A673 (cell line): ENCODE measurements at regions not wholly inside any gene's neighbourhood (a gene's known extent, or its start where the extent isn't known, plus 50 kb on each side); places are given as distances from the start of the nearest gene placed in this dataset.

Experiments
- BruUV-seq: library from RNA; stranded (reverse); fragments of 400-500 nt; replicated peaks from 2 replicates; lab custom pipeline; 2021; lab: Mats Ljungman, UMichigan
- CTCF ChIA-PET: fragments of 300-600 bp; sonication (Branson Sonifier 250); formaldehyde crosslinking; loops from one replicate; lab custom pipeline; 2022; ENCODE audit warnings: antibody characterized with exemption; lab: Charles Lee
- POLR2A ChIA-PET: fragments of 300-600 bp; sonication (Branson Sonifier 250); formaldehyde crosslinking; loops from one replicate; lab custom pipeline; 2022; ENCODE audit warnings: antibody characterized with exemption; ENCODE audit not compliant: low non-redundant PET; lab: Charles Lee
- DNase-seq: peaks from one replicate; pipeline ENCODE4 v3.0.0-alpha.2; 2015; ENCODE audit warnings: low spot score
- H3K27ac ChIP-seq: fragments of 200-600 bp; sonication (generic); 2 replicates; pipeline ENCODE4 v1.5.1; 2016; ENCODE audit warnings: mixed run types, low read depth, mild to moderate bottlenecking, mixed read lengths, antibody characterized with exemption, low read length; ENCODE audit not compliant: poor library complexity, severe bottlenecking
- H3K27me3 ChIP-seq: fragments of 200-600 bp; sonication (generic); replicated peaks from 2 replicates; pipeline ENCODE4 v1.6.1; 2017; ENCODE audit warnings: mixed run types, low read depth, mild to moderate bottlenecking, mixed read lengths, antibody characterized with exemption, low read length; ENCODE audit not compliant: insufficient read depth, poor library complexity
- H3K36me3 ChIP-seq: fragments of 200-600 bp; sonication (generic); 2 replicates; pipeline ENCODE4 v1.6.1; 2016; ENCODE audit warnings: mixed run types, mild to moderate bottlenecking, mixed read lengths, antibody characterized with exemption, low read length; ENCODE audit not compliant: insufficient read depth, poor library complexity, severe bottlenecking
- H3K4me1 ChIP-seq: fragments of 200-600 bp; sonication (generic); 2 replicates; pipeline ENCODE4 v1.6.1; 2017; ENCODE audit warnings: mixed run types, mild to moderate bottlenecking, mixed read lengths, antibody characterized with exemption, low read length; ENCODE audit not compliant: insufficient read depth, poor library complexity, severe bottlenecking
- H3K4me3 ChIP-seq: fragments of 200-600 bp; sonication (generic); 2 replicates; pipeline ENCODE4 v1.5.1; 2016; ENCODE audit warnings: low read depth, mixed run types, mild to moderate bottlenecking, mixed read lengths, low read length; ENCODE audit not compliant: poor library complexity, severe bottlenecking
- H3K9me3 ChIP-seq: fragments of 200-600 bp; sonication (generic); 2 replicates; pipeline ENCODE4 v1.6.1; 2016; ENCODE audit warnings: mixed run types, low read depth, mild to moderate bottlenecking, mixed read lengths, antibody characterized with exemption, low read length; ENCODE audit not compliant: poor library complexity, severe bottlenecking
- EZH2 ChIP-seq: fragments of 200-600 bp; sonication (generic); IDR thresholded peaks from 2 replicates; pipeline ENCODE4 v1.6.1; 2017; ENCODE audit warnings: borderline replicate concordance, low read depth, mild to moderate bottlenecking, mixed read lengths, antibody characterized with exemption, low read length; ENCODE audit not compliant: poor library complexity, severe bottlenecking
- intact Hi-C: fragments of 100-400 bp; cut with micrococcal nuclease; formaldehyde crosslinking; loops from one replicate; pipeline ENCODE4 v1.10.0; 2022; ENCODE audit not compliant: unreplicated experiment
- TF ChIP-seq, protein P1 (sequence below): fragments of 300-800, 200-600 bp; sonication (generic); conservative IDR thresholded peaks from 2 replicates; pipeline ENCODE4 v1.5.1; 2017; ENCODE audit warnings: low read depth, mild to moderate bottlenecking, antibody characterized with exemption, low read length, moderate library complexity, mixed read lengths

DNA sequence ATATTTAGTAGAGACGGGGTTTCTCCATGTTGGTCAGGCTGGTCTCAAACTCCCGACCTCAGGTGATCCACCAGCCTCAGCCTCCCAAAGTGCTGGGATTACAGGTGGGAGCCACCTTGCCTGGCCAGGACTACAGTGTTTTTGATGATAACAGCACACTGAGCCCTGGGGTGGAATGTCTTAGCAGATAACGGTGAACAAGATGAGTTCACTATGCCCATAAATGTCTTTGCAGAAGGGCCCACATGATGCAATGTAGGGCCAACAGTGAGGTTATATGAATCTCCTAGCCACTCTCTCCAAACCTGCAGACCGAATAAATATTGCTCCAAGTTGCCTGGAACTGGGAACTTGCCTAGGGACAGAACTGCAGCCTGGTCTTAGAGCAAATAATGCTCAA lies 235.1 kb downstream of the COG6 start:
- ChIA-PET POLR2A (no interaction called here), CTCF (no interaction called here)
- DNase-seq = no peak
- H3K27ac ChIP-seq = no peak overlapping the region
- no peaks in the 10 kb centered on the region for H3K27me3 ChIP-seq
- peaks cover 12% of the 10 kb centered on the region for H3K4me1 ChIP-seq
- no TSS peak for BruUV-seq
- intact Hi-C loops = no loop called here
- no peaks in the 10 kb centered on the region for H3K9me3 ChIP-seq
- TF ChIP-seq, protein P1, sequence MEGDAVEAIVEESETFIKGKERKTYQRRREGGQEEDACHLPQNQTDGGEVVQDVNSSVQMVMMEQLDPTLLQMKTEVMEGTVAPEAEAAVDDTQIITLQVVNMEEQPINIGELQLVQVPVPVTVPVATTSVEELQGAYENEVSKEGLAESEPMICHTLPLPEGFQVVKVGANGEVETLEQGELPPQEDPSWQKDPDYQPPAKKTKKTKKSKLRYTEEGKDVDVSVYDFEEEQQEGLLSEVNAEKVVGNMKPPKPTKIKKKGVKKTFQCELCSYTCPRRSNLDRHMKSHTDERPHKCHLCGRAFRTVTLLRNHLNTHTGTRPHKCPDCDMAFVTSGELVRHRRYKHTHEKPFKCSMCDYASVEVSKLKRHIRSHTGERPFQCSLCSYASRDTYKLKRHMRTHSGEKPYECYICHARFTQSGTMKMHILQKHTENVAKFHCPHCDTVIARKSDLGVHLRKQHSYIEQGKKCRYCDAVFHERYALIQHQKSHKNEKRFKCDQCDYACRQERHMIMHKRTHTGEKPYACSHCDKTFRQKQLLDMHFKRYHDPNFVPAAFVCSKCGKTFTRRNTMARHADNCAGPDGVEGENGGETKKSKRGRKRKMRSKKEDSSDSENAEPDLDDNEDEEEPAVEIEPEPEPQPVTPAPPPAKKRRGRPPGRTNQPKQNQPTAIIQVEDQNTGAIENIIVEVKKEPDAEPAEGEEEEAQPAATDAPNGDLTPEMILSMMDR = no peak
- no peak for TF ChIP-seq EZH2
- no peak overlapping the region for H3K4me3 ChIP-seq
- no peaks in the 10 kb centered on the region for H3K36me3 ChIP-seq

DNA sequence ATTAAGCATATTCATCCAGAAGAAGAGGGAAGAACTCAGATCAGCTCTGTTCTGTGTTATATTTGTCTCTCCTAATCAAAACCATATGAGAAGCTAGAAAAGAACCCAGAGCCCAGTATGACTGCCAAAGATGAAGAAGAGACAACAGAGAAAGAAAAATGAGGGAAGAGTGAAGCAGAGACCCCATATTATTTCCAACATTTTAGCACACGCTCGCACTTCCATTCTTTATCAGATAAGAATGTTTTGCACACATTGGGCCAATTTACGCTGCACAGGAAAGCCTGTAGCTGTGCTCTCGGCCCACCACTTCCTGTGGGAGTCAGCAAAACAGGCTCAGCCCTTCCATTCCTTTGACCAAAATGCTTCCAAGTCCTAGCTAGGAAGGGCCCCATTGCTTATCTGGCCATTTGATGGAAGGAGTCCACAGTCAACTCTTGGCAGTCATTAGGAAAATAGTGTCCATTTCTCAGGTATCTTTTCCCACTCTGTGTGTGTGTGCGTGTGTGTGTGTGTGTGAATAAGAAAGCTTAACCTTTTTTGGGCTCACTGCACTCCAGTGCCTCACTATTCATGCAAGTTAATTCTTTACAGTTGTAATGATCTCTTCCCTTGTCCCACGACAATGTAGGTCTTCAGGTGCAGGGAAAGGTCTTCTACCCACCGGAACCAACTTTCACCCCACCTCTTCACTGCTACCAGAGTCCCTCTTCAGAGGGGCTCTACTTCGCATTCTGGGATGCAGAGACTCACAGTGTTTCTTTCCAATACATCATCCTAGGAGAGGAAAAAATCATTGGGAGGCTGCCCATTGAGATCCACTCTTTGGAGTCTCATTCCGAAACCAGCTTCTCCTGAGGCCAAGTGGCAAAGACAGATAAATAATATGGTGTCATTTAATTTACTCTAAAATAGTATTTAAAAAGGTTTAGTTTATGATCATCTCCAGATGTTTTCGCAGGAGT lies 237.5 kb downstream of the COG6 start:
- H3K4me3 ChIP-seq = no peak overlapping the region
- ChIA-PET CTCF (no interaction called here), POLR2A (no interaction called here)
- H3K9me3 ChIP-seq = no peaks in the 10 kb centered on the region
- peak; percentile 63 for DNase-seq
- peak overlapping the region; percentile 52 for H3K27ac ChIP-seq
- no TSS peak for BruUV-seq
- no peaks in the 10 kb centered on the region for H3K36me3 ChIP-seq
- H3K4me1 ChIP-seq = peaks cover 12% of the 10 kb centered on the region
- intact Hi-C loops = no loop called here
- TF ChIP-seq EZH2 = no peak
- TF ChIP-seq, protein P1 = no peak
- H3K27me3 ChIP-seq = no peaks in the 10 kb centered on the region

DNA sequence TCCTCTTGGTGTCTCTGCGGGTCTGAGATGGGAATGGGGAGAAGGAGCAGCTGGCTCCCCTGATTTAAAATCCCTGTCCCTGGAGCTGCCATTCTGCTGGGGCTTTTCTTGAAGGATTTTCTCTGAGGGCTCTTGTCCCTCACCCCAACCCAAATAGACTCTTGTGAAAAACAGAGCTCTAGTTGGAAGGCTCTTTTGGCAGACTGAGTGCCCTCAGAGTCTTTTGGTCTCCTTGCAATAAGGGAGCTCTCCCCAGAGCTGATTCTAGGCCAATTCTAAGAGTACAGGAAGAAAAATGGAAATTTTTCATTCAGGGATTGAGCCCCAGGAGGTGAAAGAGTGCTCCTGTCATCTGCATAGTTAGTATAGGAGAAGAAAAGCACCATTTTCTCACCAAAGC lies 238.3 kb downstream of the COG6 start:
- CTCF ChIA-PET = no interaction called here
- Histone ChIP-seq H3K4me3 (no peak overlapping the region), H3K27ac (no peak overlapping the region), H3K27me3 (no peaks in the 10 kb centered on the region), H3K36me3 (no peaks in the 10 kb centered on the region), H3K9me3 (no peaks in the 10 kb centered on the region), H3K4me1 (peaks cover 12% of the 10 kb centered on the region)
- no TSS peak for BruUV-seq
- intact Hi-C loops = no loop called here
- POLR2A ChIA-PET = no interaction called here
- TF ChIP-seq, protein P1 = no peak
- no peak for TF ChIP-seq EZH2
- DNase-seq = no peak
